Activated T-helper 1 cell treated with anti-CD3 and anti-CD28 coated beads, Interleukin-12 subunit alpha, Interleukin-12 subunit beta, Interleukin-2, Interleukin-4 antibody, amounts not matched to agents 30 ng/mL and 10 ng/mL and 1 ng/mL, durations not matched to agents 14 hours and 24 hours and 36 hours (primary cell): ENCODE measurements at regions not wholly inside any gene's neighbourhood (a gene's known extent, or its start where the extent isn't known, plus 50 kb on each side); places are given as distances from the start of the nearest gene placed in this dataset.

Experiments
- DNase-seq: peaks from one replicate; pipeline ENCODE4 v3.0.0; 2021; ENCODE audit warnings: low spot score
- H3K27ac Mint-ChIP-seq: one replicate; pipeline ENCODE4 v1.8.0; 2021; ENCODE audit warnings: mild to moderate bottlenecking, mixed read lengths
- H3K27me3 Mint-ChIP-seq: one replicate; pipeline ENCODE4 v1.8.0; 2022; ENCODE audit warnings: mild to moderate bottlenecking, moderate library complexity, mixed read lengths; ENCODE audit not compliant: insufficient read depth
- H3K36me3 Mint-ChIP-seq: one replicate; pipeline ENCODE4 v1.8.0; 2021; ENCODE audit warnings: low read depth, mixed read lengths
- H3K4me1 Mint-ChIP-seq: one replicate; pipeline ENCODE4 v1.8.0; 2021; ENCODE audit warnings: low read depth, mixed read lengths
- H3K4me3 Mint-ChIP-seq: one replicate; pipeline ENCODE4 v1.8.0; 2021; ENCODE audit warnings: mild to moderate bottlenecking, moderate library complexity, mixed read lengths
- H3K9me3 Mint-ChIP-seq: one replicate; pipeline ENCODE4 v1.8.0; 2021; ENCODE audit warnings: mixed read lengths
- intact Hi-C: fragments of 100-400 bp; cut with micrococcal nuclease; formaldehyde crosslinking; loops from one replicate; pipeline ENCODE4 v1.15.1; 2024

DNA sequence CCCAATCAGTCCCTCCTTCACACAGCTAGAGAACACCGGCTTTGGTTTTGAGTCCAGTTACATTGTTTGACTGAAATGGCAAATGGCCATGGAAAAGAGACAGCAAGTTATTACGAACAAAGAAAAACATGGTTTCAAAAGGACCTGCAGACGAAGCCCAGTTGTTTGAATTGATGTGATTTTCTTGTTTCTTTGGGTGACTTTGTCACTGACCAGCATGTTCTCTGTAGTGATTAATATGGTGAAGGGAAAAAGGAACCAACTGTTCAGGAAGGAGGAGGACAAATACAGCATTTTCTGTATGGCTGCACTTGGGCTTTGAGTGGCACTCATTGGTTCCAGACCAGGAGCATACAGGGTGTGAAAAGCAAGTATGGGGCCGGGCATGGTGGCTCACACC is 217.4 kb upstream of the TPM1 start:
- Mint-ChIP-seq H3K27ac (no peak overlapping the region), H3K9me3 (no peaks in the 10 kb centered on the region), H3K4me3 (no peak overlapping the region), H3K36me3 (no peaks in the 10 kb centered on the region), H3K27me3 (peaks cover 7% of the 10 kb centered on the region), H3K4me1 (no peaks in the 10 kb centered on the region)
- no peak for DNase-seq
- intact Hi-C loops, result no loop called here

DNA sequence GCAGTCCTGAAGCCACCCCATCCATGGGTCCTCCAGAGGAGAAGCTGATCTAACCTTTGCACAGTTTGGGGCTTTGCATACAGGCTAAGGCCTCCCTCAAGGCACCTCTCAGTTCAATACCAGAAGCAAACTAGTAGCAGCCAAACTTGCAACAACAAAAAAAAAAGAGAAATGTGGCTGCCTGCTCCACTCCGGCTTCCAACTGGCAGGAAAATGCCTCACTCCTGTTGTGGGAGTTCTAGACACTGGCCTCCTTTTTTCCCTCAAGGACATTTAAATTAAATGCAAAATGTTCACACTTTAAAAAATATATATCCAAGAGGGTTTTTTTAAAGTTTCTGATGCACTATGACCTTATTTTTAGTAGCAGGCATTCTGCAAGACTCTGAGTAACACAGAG is 216.0 kb upstream of the TPM1 start:
- DNase-seq, result no peak
- H3K4me1 Mint-ChIP-seq, result no peaks in the 10 kb centered on the region
- no peak overlapping the region for H3K27ac Mint-ChIP-seq
- no peaks in the 10 kb centered on the region for H3K36me3 Mint-ChIP-seq
- H3K9me3 Mint-ChIP-seq, result no peaks in the 10 kb centered on the region
- no peak overlapping the region for H3K4me3 Mint-ChIP-seq
- intact Hi-C loops, result no loop called here
- H3K27me3 Mint-ChIP-seq, result peaks cover 7% of the 10 kb centered on the region

- Mint-ChIP-seq H3K4me3 (no peak overlapping the region), H3K9me3 (no peaks in the 10 kb centered on the region), H3K27ac (no peak overlapping the region), H3K36me3 (no peaks in the 10 kb centered on the region), H3K4me1 (no peaks in the 10 kb centered on the region), H3K27me3 (peaks cover 7% of the 10 kb centered on the region)
- no peak for DNase-seq
- intact Hi-C loops, result no loop called here
Measured at GRCh38 chr15:62828364-62828763, 214.2 kb upstream of the TPM1 start.

DNA sequence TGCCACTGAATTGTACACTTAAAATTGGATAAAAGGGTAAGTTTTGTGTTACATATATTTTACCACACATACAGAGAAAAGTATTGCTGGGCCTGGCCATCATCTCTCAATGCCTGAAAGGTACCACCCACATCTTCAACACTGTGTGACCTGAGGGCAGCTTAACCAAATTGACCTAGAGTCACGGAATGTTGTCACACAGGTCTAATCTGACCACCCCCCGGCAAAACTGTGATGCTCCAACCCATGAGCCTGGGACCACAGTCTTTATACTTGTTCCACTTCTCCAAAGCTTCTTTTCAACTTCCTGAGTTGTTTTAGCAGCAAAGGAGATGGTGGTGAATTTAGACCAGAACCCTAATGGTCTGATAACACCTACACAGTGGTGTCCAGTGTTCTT is 210.3 kb upstream of the TPM1 start:
- intact Hi-C loops, result no loop called here
- Mint-ChIP-seq H3K27ac (no peak overlapping the region), H3K4me1 (no peaks in the 10 kb centered on the region), H3K27me3 (no peaks in the 10 kb centered on the region), H3K4me3 (no peak overlapping the region), H3K9me3 (no peaks in the 10 kb centered on the region), H3K36me3 (no peaks in the 10 kb centered on the region)
- DNase-seq, result no peak

- no peaks in the 10 kb centered on the region for H3K36me3 Mint-ChIP-seq
- no peak overlapping the region for H3K4me3 Mint-ChIP-seq
- no peak for DNase-seq
- H3K27ac Mint-ChIP-seq, result no peak overlapping the region
- no peaks in the 10 kb centered on the region for H3K4me1 Mint-ChIP-seq
- intact Hi-C loops, result no loop called here
- H3K27me3 Mint-ChIP-seq, result no peaks in the 10 kb centered on the region
- no peaks in the 10 kb centered on the region for H3K9me3 Mint-ChIP-seq
Measured at GRCh38 chr15:62833646-62834045, 208.9 kb upstream of the TPM1 start.

GRCh38 chr15:62834686-62835329 is 207.7 kb upstream of the TPM1 start:
- Mint-ChIP-seq H3K4me1 (no peaks in the 10 kb centered on the region), H3K9me3 (no peaks in the 10 kb centered on the region), H3K27me3 (no peaks in the 10 kb centered on the region), H3K4me3 (no peak overlapping the region), H3K27ac (no peak overlapping the region), H3K36me3 (no peaks in the 10 kb centered on the region)
- DNase-seq, result no peak
- intact Hi-C loops, result no loop called here

GRCh38 chr15:62835351-62835750 is 207.2 kb upstream of the TPM1 start:
- intact Hi-C loops, result no loop called here

DNA sequence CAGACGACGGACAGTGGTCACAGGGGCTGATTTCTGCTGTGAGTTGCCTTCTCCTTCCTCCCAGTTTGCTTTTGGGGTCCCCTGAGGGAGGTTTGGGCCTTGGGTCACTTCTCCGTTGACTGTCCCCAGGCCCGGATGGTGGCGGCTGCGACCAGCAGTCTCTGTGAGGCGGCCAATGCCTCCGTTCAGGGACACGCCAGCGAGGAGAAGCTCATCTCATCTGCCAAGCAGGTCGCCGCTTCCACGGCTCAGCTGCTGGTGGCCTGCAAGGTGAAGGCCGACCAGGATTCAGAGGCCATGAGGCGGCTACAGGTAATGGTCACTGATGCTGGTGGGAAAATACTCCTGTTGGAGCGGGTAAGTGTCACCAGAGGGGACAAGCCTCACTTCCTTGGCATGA is 206.8 kb upstream of the TPM1 start:
- Mint-ChIP-seq H3K4me1 (no peaks in the 10 kb centered on the region), H3K27me3 (no peaks in the 10 kb centered on the region), H3K27ac (no peak overlapping the region), H3K9me3 (no peaks in the 10 kb centered on the region), H3K4me3 (no peak overlapping the region), H3K36me3 (no peaks in the 10 kb centered on the region)
- no peak for DNase-seq
- intact Hi-C loops, result no loop called here

More at GRCh38 chr15:62835351-62835750, 207.2 kb upstream of the TPM1 start:
- no peaks in the 10 kb centered on the region for H3K4me1 Mint-ChIP-seq
- H3K36me3 Mint-ChIP-seq, result no peaks in the 10 kb centered on the region
- no peaks in the 10 kb centered on the region for H3K9me3 Mint-ChIP-seq
- no peak overlapping the region for H3K4me3 Mint-ChIP-seq
- no peak overlapping the region for H3K27ac Mint-ChIP-seq
- no peak for DNase-seq
- H3K27me3 Mint-ChIP-seq, result no peaks in the 10 kb centered on the region

DNA sequence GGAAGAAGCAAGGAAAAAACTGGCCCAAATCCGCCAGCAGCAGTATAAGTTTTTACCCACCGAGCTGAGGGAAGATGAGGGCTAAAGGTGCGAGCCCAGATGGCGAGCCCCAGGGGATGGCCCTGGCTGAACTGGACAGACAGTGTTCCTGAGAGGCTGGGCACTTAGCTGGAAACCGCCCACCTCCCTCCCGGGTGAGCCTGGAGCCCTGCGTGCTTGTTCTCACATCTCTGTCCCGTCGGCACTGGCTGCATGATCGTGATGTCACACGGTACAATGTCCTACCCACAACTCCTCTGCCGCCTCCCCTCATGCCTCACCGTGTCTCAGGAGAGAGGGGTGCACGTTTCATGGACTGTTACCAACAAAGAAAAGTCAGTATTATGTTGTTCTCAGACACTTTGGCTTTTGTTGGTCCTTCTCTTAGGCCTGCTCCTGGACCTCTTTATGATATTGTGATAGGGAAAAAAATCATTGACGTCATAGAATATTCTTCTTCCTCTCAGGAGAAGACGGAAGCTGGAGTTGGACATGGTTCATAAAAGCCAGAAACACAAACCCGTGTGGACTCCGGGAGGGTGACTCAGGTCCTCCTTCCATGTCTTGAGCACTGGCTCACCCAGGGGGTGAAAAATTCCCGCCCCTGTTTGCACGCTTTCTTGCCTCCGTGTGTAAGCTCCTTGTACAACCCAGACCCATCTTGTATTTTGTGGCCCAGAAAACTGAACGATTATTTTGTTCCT is 201.8 kb upstream of the TPM1 start:
- Mint-ChIP-seq H3K9me3 (no peaks in the 10 kb centered on the region), H3K27me3 (no peaks in the 10 kb centered on the region), H3K27ac (no peak overlapping the region), H3K4me3 (no peak overlapping the region), H3K36me3 (no peaks in the 10 kb centered on the region), H3K4me1 (no peaks in the 10 kb centered on the region)
- no peak for DNase-seq
- intact Hi-C loops, result no loop called here

- no peak overlapping the region for H3K4me3 Mint-ChIP-seq
- no peaks in the 10 kb centered on the region for H3K27me3 Mint-ChIP-seq
Measured at GRCh38 chr15:62841269-62841628, 201.3 kb upstream of the TPM1 start.

GRCh38 chr15:62841891-62842559 is 200.5 kb upstream of the TPM1 start:
- H3K36me3 Mint-ChIP-seq, result no peaks in the 10 kb centered on the region
- intact Hi-C loops, result no loop called here
- H3K9me3 Mint-ChIP-seq, result no peaks in the 10 kb centered on the region
- DNase-seq, result no peak
- H3K4me1 Mint-ChIP-seq, result no peaks in the 10 kb centered on the region
- H3K4me3 Mint-ChIP-seq, result no peak overlapping the region
- H3K27ac Mint-ChIP-seq, result no peak overlapping the region
- no peaks in the 10 kb centered on the region for H3K27me3 Mint-ChIP-seq

More at GRCh38 chr15:62841269-62841628, 201.3 kb upstream of the TPM1 start:
- H3K36me3 Mint-ChIP-seq, result no peaks in the 10 kb centered on the region
- no peaks in the 10 kb centered on the region for H3K9me3 Mint-ChIP-seq
- no peak for DNase-seq
- intact Hi-C loops, result no loop called here
- H3K27ac Mint-ChIP-seq, result no peak overlapping the region
- no peaks in the 10 kb centered on the region for H3K4me1 Mint-ChIP-seq

- DNase-seq, result no peak
- intact Hi-C loops, result no loop called here
- no peaks in the 10 kb centered on the region for H3K27me3 Mint-ChIP-seq
- no peaks in the 10 kb centered on the region for H3K36me3 Mint-ChIP-seq
- H3K27ac Mint-ChIP-seq, result no peak overlapping the region
- H3K4me3 Mint-ChIP-seq, result no peak overlapping the region
- H3K4me1 Mint-ChIP-seq, result no peaks in the 10 kb centered on the region
- no peaks in the 10 kb centered on the region for H3K9me3 Mint-ChIP-seq
Measured at GRCh38 chr15:62843311-62843710, 199.2 kb upstream of the TPM1 start.

- Mint-ChIP-seq H3K36me3 (no peaks in the 10 kb centered on the region), H3K27ac (no peak overlapping the region), H3K27me3 (no peaks in the 10 kb centered on the region), H3K4me1 (no peaks in the 10 kb centered on the region), H3K9me3 (no peaks in the 10 kb centered on the region), H3K4me3 (no peak overlapping the region)
- DNase-seq, result no peak
- intact Hi-C loops, result no loop called here
Measured at GRCh38 chr15:62844564-62845240, 197.8 kb upstream of the TPM1 start.
